GM12878 (cell line): ENCODE measurements at regions not wholly inside any gene's neighbourhood (a gene's known extent, or its start where the extent isn't known, plus 50 kb on each side); places are given as distances from the start of the nearest gene placed in this dataset.

Experiments
- ATAC-seq: fragments of 200-7000 bp; cut with Tn5 transposase; 3 replicates; pipeline ENCODE4 v1.9.1; 2020; ENCODE audit warnings: mild to moderate bottlenecking, moderate library complexity
- BruUV-seq: library from RNA; stranded (reverse); fragments of 400-500 nt; replicated peaks from 2 replicates; lab custom pipeline; 2021; lab: Mats Ljungman, UMichigan
- CTCF ChIA-PET: fragments of 300-600 bp; sonication (Branson Sonifier 250); formaldehyde crosslinking; extraction: SDS; loops from one replicate; lab custom pipeline; 2021; ENCODE audit warnings: inconsistent platforms; lab: Yijun Ruan, JAX
- POLR2A ChIA-PET: fragments of 350-600 bp; formaldehyde crosslinking; extraction: SDS; loops from one replicate; lab custom pipeline; 2021; ENCODE audit warnings: inconsistent platforms; lab: Charles Lee
- RAD21 ChIA-PET: fragments of 300-600 bp; sonication (Branson Sonifier 250); formaldehyde crosslinking; loops from one replicate; lab custom pipeline; 2023; ENCODE audit warnings: antibody characterized with exemption; ENCODE audit not compliant: unreplicated experiment; lab: Charles Lee
- SMC1A ChIA-PET: fragments of 300-600 bp; sonication (Branson Sonifier 250); formaldehyde crosslinking; loops from one replicate; lab custom pipeline; 2023; ENCODE audit not compliant: unreplicated experiment, uncharacterized antibody; lab: Charles Lee
- DNase-seq: peaks from one replicate; pipeline ENCODE4 v3.0.0-alpha.2; 2011; ENCODE audit warnings: low read depth, low spot score
- FAIRE-seq: peaks from 3 replicates; lab custom pipeline; 2011; peaks lifted over from hg19 to GRCh38; lab: Jason Lieb, UNC
- H2AFZ ChIP-seq: 2 replicates; pipeline ENCODE4 v1.6.0; 2011; ENCODE audit warnings: low read depth, low read length, control low read depth; ENCODE audit not compliant: control insufficient read depth
- H3K27ac ChIP-seq: 2 replicates; pipeline ENCODE4 v1.5.1; 2011; ENCODE audit warnings: control low read depth; ENCODE audit not compliant: control insufficient read depth, insufficient read depth
- H3K27me3 ChIP-seq, 2 experiments: replicated peaks in 1 of 2; 2 replicates each; pipeline versions ENCODE4 v1.6.0 to v1.6.1; 2011; ENCODE audit warnings: low read length in 1 of 2; ENCODE audit not compliant: control insufficient read depth in 2 of 2, insufficient read depth in 2 of 2
- H3K36me3 ChIP-seq, 2 experiments: 2 replicates each; pipeline ENCODE4 v1.5.1; 2011; ENCODE audit warnings: low read length in 1 of 2; ENCODE audit not compliant: control insufficient read depth in 2 of 2, insufficient read depth in 2 of 2
- H3K4me1 ChIP-seq: 2 replicates; pipeline ENCODE4 v1.6.1; 2011; ENCODE audit warnings: mild to moderate bottlenecking, low read length, moderate library complexity, mixed read lengths; ENCODE audit not compliant: control insufficient read depth, insufficient read depth
- H3K4me2 ChIP-seq: 2 replicates; pipeline ENCODE4 v1.6.0; 2011; ENCODE audit warnings: control low read depth; ENCODE audit not compliant: control insufficient read depth, insufficient read depth
- H3K4me3 ChIP-seq: fragments of 200-600 bp; sonication (generic); 2 replicates; pipeline ENCODE4 v1.5.1; 2016
- H3K79me2 ChIP-seq: 2 replicates; pipeline ENCODE4 v1.6.0; 2011; ENCODE audit warnings: low read length; ENCODE audit not compliant: control insufficient read depth, insufficient read depth
- H3K9ac ChIP-seq: 2 replicates; pipeline ENCODE4 v1.8.0; 2011; ENCODE audit warnings: low read length, control low read depth, mixed read lengths; ENCODE audit not compliant: control insufficient read depth, insufficient read depth
- H3K9me3 ChIP-seq: replicated peaks from 3 replicates; pipeline ENCODE4 v1.5.1; 2011; ENCODE audit warnings: mild to moderate bottlenecking, low read length; ENCODE audit not compliant: control insufficient read depth, insufficient read depth
- H4K20me1 ChIP-seq: 2 replicates; pipeline ENCODE4 v1.6.0; 2011; ENCODE audit not compliant: control insufficient read depth, insufficient read depth
- BCL3 ChIP-seq: IDR thresholded peaks from 2 replicates; pipeline ENCODE4 v1.6.1; 2011; ENCODE audit warnings: borderline replicate concordance, low read depth, mild to moderate bottlenecking, moderate library complexity, low read length; ENCODE audit not compliant: insufficient read depth, poor library complexity, severe bottlenecking
- EED ChIP-seq: sonication (generic); IDR thresholded peaks from 2 replicates; pipeline ENCODE4 v1.6.1; 2016; ENCODE audit warnings: antibody characterized with exemption, low read depth
- EP300 ChIP-seq, 2 experiments: fragments of 150-350 bp in 1 of 2; IDR thresholded peaks; 2 replicates each; pipeline ENCODE4 v1.6.1; 2011 to 2012; ENCODE audit warnings: low read depth in 2 of 2, low read length in 2 of 2, borderline replicate concordance in 1 of 2, improper control_type of control experiment in 1 of 2, inconsistent platforms in 1 of 2; ENCODE audit not compliant: control insufficient read depth in 1 of 2
- ETV6 ChIP-seq, 2 experiments: fragments of 450-650 bp in 1 of 2; IDR thresholded peaks in 1 of 2; conservative IDR thresholded peaks in 1 of 2; 2 replicates each; pipeline ENCODE4 v1.6.1; 2014; ENCODE audit warnings: antibody characterized with exemption in 1 of 2, borderline replicate concordance in 1 of 2, low read depth in 1 of 2, mild to moderate bottlenecking in 1 of 2, moderate library complexity in 1 of 2
- HDAC2 ChIP-seq: fragments of 200-600 bp; sonication (generic); IDR thresholded peaks from 2 replicates; pipeline ENCODE4 v1.6.1; 2017
- IRF5 ChIP-seq: fragments of 450-650 bp; IDR thresholded peaks from 2 replicates; pipeline ENCODE4 v1.6.1; 2017; ENCODE audit warnings: borderline replicate concordance
- NFIC ChIP-seq: IDR thresholded peaks from 2 replicates; pipeline ENCODE4 v1.6.1; 2012; ENCODE audit warnings: low read depth, mild to moderate bottlenecking, inconsistent platforms, low read length, moderate library complexity
- NKRF ChIP-seq: fragments of 450-650 bp; conservative IDR thresholded peaks from 2 replicates; pipeline ENCODE4 v1.6.1; 2017; ENCODE audit warnings: mild to moderate bottlenecking, moderate library complexity
- SUZ12 ChIP-seq: fragments of 200-600 bp; sonication (generic); IDR thresholded peaks from one replicate; pipeline ENCODE4 v1.6.1; 2018; ENCODE audit warnings: antibody characterized with exemption, mild to moderate bottlenecking; ENCODE audit not compliant: unreplicated experiment
- TCF3 ChIP-seq: IDR thresholded peaks from 2 replicates; pipeline ENCODE4 v1.6.1; 2012; ENCODE audit warnings: low read depth, mild to moderate bottlenecking, low read length, borderline replicate concordance; ENCODE audit not compliant: insufficient read depth
- ZNF274 ChIP-seq: IDR thresholded peaks from one replicate; pipeline ENCODE4 v1.8.0; 2011; ENCODE audit not compliant: insufficient read length, insufficient read depth
- ZSCAN29 ChIP-seq: fragments of 450-650 bp; IDR thresholded peaks from 2 replicates; pipeline ENCODE4 v1.6.1; 2017; ENCODE audit warnings: mild to moderate bottlenecking, moderate library complexity
- WGBS: methylation state at CpG from one replicate; pipeline ENCODE4 v1.1.6; 2016; ENCODE audit warnings: low lambda C conversion rate; ENCODE audit not compliant: insufficient replicate concordance, insufficient coverage; ENCODE audit errors: missing lambda C conversion rate; 5-methylcytosine and 5-hydroxymethylcytosine counted together
- in situ Hi-C: fragments of 300-500 bp; cut with MboI; formaldehyde crosslinking; loops from 9 replicates; pipeline ENCODE4 v1.14.3; 2018; ENCODE audit warnings: mixed read lengths
- intact Hi-C: fragments of 100-400 bp; cut with micrococcal nuclease; formaldehyde crosslinking; loops from one replicate; pipeline ENCODE4 v1.14.2; 2022; ENCODE audit not compliant: unreplicated experiment

GRCh38 chr17:77872199-77872598 lies 86.3 kb upstream of the TNRC6C start (continued):
- TF ChIP-seq EED = no peak
- no peak for TF ChIP-seq EP300 (IDR thresholded peaks at IDR 0.05; ENCODE audit: borderline replicate concordance in 1 of 2, control insufficient read depth in 1 of 2, low read depth in 2 of 2, low read length in 2 of 2)
- TF ChIP-seq ZSCAN29 = no peak
- TF ChIP-seq ZNF274 = no peak
- no peak for TF ChIP-seq ETV6 (conservative IDR thresholded peaks at IDR 0.05 in 1 of 2, IDR thresholded peaks at IDR 0.05 in 1 of 2; ENCODE audit: borderline replicate concordance in 1 of 2, low read depth in 1 of 2)

GRCh38 chr17:77872714-77873499 lies 85.6 kb upstream of the TNRC6C start:
- ChIA-PET CTCF (no interaction called here), RAD21 (no interaction called here), POLR2A (no interaction called here), SMC1A (no interaction called here)
- Histone ChIP-seq H3K27me3 (peaks cover 0 to 4% of the 10 kb centered on the region in 2 experiments; a peak in 1 of 4 replicates), H3K79me2 (no peaks in the 10 kb centered on the region), H3K4me3 (no peak overlapping the region), H3K4me2 (no peak overlapping the region), H2AFZ (no peak overlapping the region), H3K4me1 (peaks cover 16% of the 10 kb centered on the region), H3K9ac (no peak overlapping the region), H4K20me1 (no peaks in the 10 kb centered on the region), H3K27ac (no peak overlapping the region), H3K9me3 (peaks cover 21% of the 10 kb centered on the region)
- WGBS = 70% methylated on average over 26 of the region's 28 CpGs
- FAIRE-seq (no peak), ATAC-seq (no peak), DNase-seq (no peak)
- BruUV-seq = no TSS peak
- intact Hi-C loops (no loop called here), in situ Hi-C loops (no loop called here)
- 0 out of 2 replicates have a peak, but pooled peaks have one; percentile 35 for TF ChIP-seq TCF3
- TF ChIP-seq BCL3 = peak; percentile 98
- TF ChIP-seq IRF5 = peak; percentile 17; the same call in 1 of the 2 replicates
- TF ChIP-seq NFIC = 0 out of 2 replicates have a peak, but pooled peaks have one; percentile 22
- TF ChIP-seq HDAC2 = no peak
- TF ChIP-seq NKRF = no peak
- TF ChIP-seq EED = no peak
- no peak for TF ChIP-seq SUZ12
- TF ChIP-seq, all 136 proteins: peak for 4
- no peaks in the 10 kb centered on the region for H3K36me3 ChIP-seq
